Liver (tissue), 8 donors: ENCODE measurements at regions not wholly inside any gene's neighbourhood (a gene's known extent, or its start where the extent isn't known, plus 50 kb on each side); places are given as distances from the start of the nearest gene placed in this dataset.

Experiments used
- DNase-seq: peaks from one replicate; pipeline ENCODE4 v3.0.0-alpha.2; 2017; ENCODE audit warnings: low spot score
- H3K27ac ChIP-seq, 2 donors: one replicate each; pipeline ENCODE4 v1.7.0; 2013; ENCODE audit warnings: inconsistent platforms in 2 of 2, low read length in 2 of 2, control low read depth in 1 of 2, low read depth in 1 of 2, mild to moderate bottlenecking in 1 of 2
- H3K27me3 ChIP-seq, 4 donors: one replicate each; pipeline versions ENCODE4 v1.6.1 to v1.7.0; 2013; ENCODE audit warnings: low read length in 3 of 4, inconsistent platforms in 1 of 4, mild to moderate bottlenecking in 1 of 4, moderate library complexity in 1 of 4; ENCODE audit not compliant: control insufficient read depth in 4 of 4, insufficient read depth in 4 of 4
- H3K36me3 ChIP-seq, 4 donors: one replicate each; pipeline versions ENCODE4 v1.6.1 to v1.7.0; 2013; ENCODE audit warnings: low read length in 3 of 4, mild to moderate bottlenecking in 3 of 4, low read depth in 1 of 4, moderate library complexity in 1 of 4; ENCODE audit not compliant: control insufficient read depth in 4 of 4, insufficient read depth in 3 of 4
- H3K4me1 ChIP-seq, 4 donors: one replicate each; pipeline versions ENCODE4 v1.6.1 to v1.7.0; 2013; ENCODE audit warnings: low read length in 3 of 4, mild to moderate bottlenecking in 3 of 4, moderate library complexity in 1 of 4; ENCODE audit not compliant: control insufficient read depth in 4 of 4, insufficient read depth in 4 of 4
- H3K4me3 ChIP-seq, 3 donors: one replicate each; pipeline versions ENCODE4 v1.6.1 to v1.7.0; 2013; ENCODE audit warnings: low read length in 3 of 3, control low read depth in 1 of 3, low read depth in 1 of 3, mild to moderate bottlenecking in 1 of 3
- H3K9ac ChIP-seq, 2 donors: one replicate each; pipeline ENCODE4 v1.7.0; 2013; ENCODE audit warnings: low read length in 2 of 2, mild to moderate bottlenecking in 2 of 2, moderate library complexity in 2 of 2, control low read depth in 1 of 2, low read depth in 1 of 2
- H3K9me3 ChIP-seq, 4 donors: one replicate each; pipeline versions ENCODE4 v1.6.1 to v1.7.0; 2013; ENCODE audit warnings: low read length in 3 of 4; ENCODE audit not compliant: control insufficient read depth in 4 of 4
- CTCF ChIP-seq: fragments of 150-350 bp; IDR thresholded peaks from 2 replicates; pipeline ENCODE4 v1.5.1; 2017; ENCODE audit warnings: improper control_type of control experiment, low read depth, low read length; ENCODE audit not compliant: missing input control
- EGR1 ChIP-seq, 2 donors: IDR thresholded peaks; 2 replicates each; pipeline ENCODE4 v1.6.1; 2016 to 2018; ENCODE audit warnings: antibody characterized with exemption in 2 of 2, low read depth in 2 of 2
- FOXA2 ChIP-seq: IDR thresholded peaks from 2 replicates; pipeline ENCODE4 v1.6.1; 2016; ENCODE audit warnings: antibody characterized with exemption
- GABPA ChIP-seq, 2 donors: IDR thresholded peaks in 1 of 2; conservative IDR thresholded peaks in 1 of 2; 2 replicates each; pipeline ENCODE4 v1.6.1; 2016; ENCODE audit warnings: antibody characterized with exemption in 2 of 2, mild to moderate bottlenecking in 1 of 2, moderate library complexity in 1 of 2
- HNF4A ChIP-seq, 2 donors: conservative IDR thresholded peaks; 2 replicates each; pipeline ENCODE4 v1.6.1; 2016; ENCODE audit warnings: antibody characterized with exemption in 2 of 2, mild to moderate bottlenecking in 2 of 2
- HNF4G ChIP-seq: IDR thresholded peaks from 2 replicates; pipeline ENCODE4 v1.6.1; 2016; ENCODE audit warnings: antibody characterized with exemption
- JUND ChIP-seq, 2 donors: IDR thresholded peaks; 2 replicates each; pipeline ENCODE4 v1.6.1; 2016; ENCODE audit warnings: antibody characterized with exemption in 2 of 2
- MAX ChIP-seq: IDR thresholded peaks from 2 replicates; pipeline ENCODE4 v1.6.1; 2016; ENCODE audit warnings: antibody characterized with exemption
- RAD21 ChIP-seq, 2 donors: IDR thresholded peaks; 2 replicates each; pipeline ENCODE4 v1.6.1; 2016; ENCODE audit warnings: antibody characterized with exemption in 2 of 2, mild to moderate bottlenecking in 2 of 2
- REST ChIP-seq: IDR thresholded peaks from 2 replicates; pipeline ENCODE4 v1.6.1; 2016; ENCODE audit warnings: antibody characterized with exemption, mild to moderate bottlenecking
- RXRA ChIP-seq, 2 donors: IDR thresholded peaks; 2 replicates each; pipeline ENCODE4 v1.6.1; 2017 to 2018; ENCODE audit warnings: antibody characterized with exemption in 2 of 2, mild to moderate bottlenecking in 1 of 2
- SP1 ChIP-seq: IDR thresholded peaks from 2 replicates; pipeline ENCODE4 v1.6.1; 2018; ENCODE audit warnings: antibody characterized with exemption, mild to moderate bottlenecking
- YY1 ChIP-seq: IDR thresholded peaks from 2 replicates; pipeline ENCODE4 v1.6.1; 2016; ENCODE audit warnings: antibody characterized with exemption, mild to moderate bottlenecking
- ZBTB33 ChIP-seq: IDR thresholded peaks from 2 replicates; pipeline ENCODE4 v1.6.1; 2016; ENCODE audit warnings: antibody characterized with exemption
- WGBS: extraction: QIAGEN DNeasy Blood & Tissue Kit; methylation state at CpG from one replicate; pipeline ENCODE4 v1.1.7; 2013; 5-methylcytosine and 5-hydroxymethylcytosine counted together
- donor health status: healthy.
- donor health status: healthy.
- donor health status: healthy.
- donor health status: healthy.
- donor health status: healthy.

DNA sequence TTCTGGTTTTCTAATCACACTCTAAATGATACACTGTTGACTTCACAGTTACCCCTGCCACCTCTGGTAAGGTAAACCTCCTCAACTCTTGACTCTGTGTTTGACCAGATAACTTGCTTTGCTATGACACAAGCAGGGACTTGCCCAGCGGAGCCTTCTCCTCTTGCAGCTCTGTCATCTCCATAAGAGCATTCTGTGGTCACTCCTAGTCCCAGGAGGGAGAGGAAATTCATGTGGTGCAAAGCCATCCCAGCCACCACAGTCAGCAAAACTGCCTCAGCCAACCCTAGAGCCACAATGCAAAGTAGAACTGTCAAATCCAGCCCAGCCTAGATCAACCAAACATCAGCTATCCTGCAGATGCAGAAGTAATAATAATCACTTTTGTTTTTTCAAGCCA lies 144.7 kb upstream of the GADL1 start:
- TF ChIP-seq FOXA2 (no peak), JUND (IDR thresholded peaks at IDR 0.05) (no peak)

DNA sequence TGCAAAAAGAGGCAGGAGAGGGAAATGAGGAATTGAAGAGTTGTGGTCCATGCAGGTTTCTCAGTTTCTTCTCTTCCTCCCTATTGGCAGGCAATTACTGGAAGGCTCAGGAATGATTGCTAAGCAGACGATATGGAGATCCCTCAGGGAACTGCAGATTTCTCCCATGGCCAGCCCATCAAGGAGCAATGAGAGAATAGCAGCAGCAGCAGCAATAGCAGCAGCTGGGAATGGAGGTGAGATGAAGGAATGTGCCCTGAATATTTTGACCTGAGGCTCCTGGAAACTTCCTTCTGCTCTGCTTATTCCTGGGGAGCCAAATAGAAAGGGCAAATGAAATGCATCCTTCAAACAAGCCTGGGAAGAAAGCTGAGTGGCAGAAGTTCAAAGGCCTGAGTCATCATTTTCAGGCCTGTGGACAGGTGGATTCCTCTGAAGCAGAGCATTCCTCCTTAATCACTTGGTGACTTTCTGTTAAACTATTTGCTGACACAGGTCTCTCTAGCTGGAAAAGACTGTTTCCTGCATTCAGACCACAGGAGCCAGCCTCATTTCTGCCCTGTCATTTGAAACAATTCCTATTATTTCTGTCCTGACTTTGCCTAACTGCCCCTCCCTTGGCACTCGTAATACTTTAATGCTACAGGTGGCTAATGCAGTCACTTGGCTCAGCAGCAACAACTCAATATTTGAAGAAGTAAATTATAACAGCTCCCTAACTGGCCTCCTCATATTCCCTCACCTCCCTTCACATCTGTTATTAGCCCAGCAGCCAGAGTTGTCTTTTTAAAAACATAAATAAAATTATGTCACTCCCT lies 146.9 kb upstream of the GADL1 start:
- TF ChIP-seq HNF4G, result no peak
- no peak for TF ChIP-seq CTCF
- no peak for TF ChIP-seq HNF4A (conservative IDR thresholded peaks at IDR 0.05)
- no peak for TF ChIP-seq EGR1 (IDR thresholded peaks at IDR 0.05; ENCODE audit: low read depth in 2 of 2)
- no peak for TF ChIP-seq MAX
- TF ChIP-seq ZBTB33, result no peak
- no peak for TF ChIP-seq GABPA (IDR thresholded peaks at IDR 0.05 in 1 of 2, conservative IDR thresholded peaks at IDR 0.05 in 1 of 2)
- no peak for TF ChIP-seq YY1
- no peak for TF ChIP-seq JUND (IDR thresholded peaks at IDR 0.05)
- no peak for TF ChIP-seq RXRA (IDR thresholded peaks at IDR 0.05)
- TF ChIP-seq REST, result no peak
- no peak for TF ChIP-seq SP1
- TF ChIP-seq RAD21 (IDR thresholded peaks at IDR 0.05), result no peak
- no peak for TF ChIP-seq FOXA2
- WGBS, result 66% methylated on average over 2 of the region's 2 CpGs
- Histone ChIP-seq H3K4me3 (no peak overlapping the region), H3K36me3 (no peaks in the 10 kb centered on the region), H3K27ac (no peak overlapping the region), H3K9me3 (peaks cover 3 to 13% (median 4%) of the 10 kb centered on the region in 4 donors), H3K9ac (no peak overlapping the region), H3K4me1 (no peaks in the 10 kb centered on the region), H3K27me3 (no peaks in the 10 kb centered on the region)
- DNase-seq, result no peak

More for the DNA sequence above, 144.7 kb upstream of the GADL1 start:
- no peak overlapping the region for H3K27ac ChIP-seq
- H3K36me3 ChIP-seq, result no peaks in the 10 kb centered on the region
- H3K4me3 ChIP-seq, result no peak overlapping the region
- 84% methylated on average over 1 of the region's 1 CpG for WGBS
- no peaks in the 10 kb centered on the region for H3K4me1 ChIP-seq
- H3K9me3 ChIP-seq, result peaks cover 3 to 13% (median 4%) of the 10 kb centered on the region in 4 donors
- no peak overlapping the region for H3K9ac ChIP-seq
- DNase-seq, result no peak
- no peaks in the 10 kb centered on the region for H3K27me3 ChIP-seq
